HepG2 (cell line): ENCODE measurements at regions not wholly inside any gene's neighbourhood (a gene's known extent, or its start where the extent isn't known, plus 50 kb on each side); places are given as distances from the start of the nearest gene placed in this dataset.

Experiments used
- ATAC-seq: fragments of 200-7000 bp; cut with Tn5 transposase; 3 replicates; pipeline ENCODE4 v1.9.1; 2020; ENCODE audit warnings: mild to moderate bottlenecking, moderate library complexity
- BruUV-seq: library from RNA; stranded (reverse); fragments of 400-500 nt; replicated peaks from 2 replicates; lab custom pipeline; 2021; lab: Mats Ljungman, UMichigan
- CTCF ChIA-PET: fragments of 300-600 bp; formaldehyde crosslinking; extraction: SDS; loops from one replicate; lab custom pipeline; 2021; ENCODE audit warnings: low total read pairs, inconsistent platforms, low intra/inter-chr PET ratio; lab: Yijun Ruan, JAX
- POLR2A ChIA-PET: fragments of 350-600 bp; sonication (Branson Sonifier 250); formaldehyde crosslinking; loops from one replicate; lab custom pipeline; 2020; ENCODE audit warnings: antibody characterized with exemption, inconsistent platforms; lab: Yijun Ruan, JAX
- DNase-seq: peaks from one replicate; pipeline ENCODE4 v3.0.0-alpha.2; 2015; ENCODE audit warnings: low spot score
- FAIRE-seq: peaks from 3 replicates; lab custom pipeline; 2011; peaks lifted over from hg19 to GRCh38; lab: Jason Lieb, UNC
- H2AFZ ChIP-seq: one replicate; pipeline ENCODE4 v1.6.1; 2011; ENCODE audit warnings: low read length, inconsistent platforms
- H3K27ac ChIP-seq: fragments of 300-600 bp; 3 replicates; pipeline ENCODE4 v1.8.0; 2011; ENCODE audit warnings: mixed run types, mild to moderate bottlenecking, mixed read lengths, low read length, inconsistent platforms; ENCODE audit not compliant: insufficient read depth; ENCODE audit errors: extremely low read length
- H3K27me3 ChIP-seq, 2 experiments: fragments of 200-600 bp in 1 of 2; 2 replicates in 1 of 2; 3 replicates in 1 of 2; pipeline versions ENCODE4 v1.6.0 to v1.8.0; 2011; ENCODE audit warnings: low read length in 2 of 2, mild to moderate bottlenecking in 2 of 2, moderate library complexity in 2 of 2, inconsistent platforms in 1 of 2; ENCODE audit not compliant: insufficient read depth in 2 of 2, control insufficient read depth in 1 of 2
- H3K36me3 ChIP-seq, 2 experiments: fragments of 200-600 bp in 1 of 2; replicated peaks in 1 of 2; 2 replicates in 1 of 2; 3 replicates in 1 of 2; pipeline versions ENCODE4 v1.5.1 to v1.8.0; 2011; ENCODE audit warnings: low read length in 2 of 2, inconsistent platforms in 1 of 2; ENCODE audit not compliant: insufficient read depth in 2 of 2, control insufficient read depth in 1 of 2
- H3K4me1 ChIP-seq: 2 replicates; pipeline ENCODE4 v1.5.1; 2012; ENCODE audit warnings: low read length, inconsistent platforms; ENCODE audit not compliant: insufficient read depth
- H3K4me2 ChIP-seq: 2 replicates; pipeline ENCODE4 v1.6.0; 2011; ENCODE audit warnings: low read depth, low read length, inconsistent platforms
- H3K4me3 ChIP-seq, 3 experiments: fragments of 200-600 bp in 1 of 3; sonication (generic), shearing (Covaris generic) in 1 of 3; replicated peaks in 1 of 3; 2 replicates each; pipeline ENCODE4 v1.5.1; 2011 to 2016; ENCODE audit warnings: low read length in 3 of 3, inconsistent platforms in 2 of 3, low read depth in 2 of 3, mild to moderate bottlenecking in 2 of 3, control low read depth in 1 of 3, mixed read lengths in 1 of 3; ENCODE audit not compliant: insufficient read depth in 1 of 3
- H3K79me2 ChIP-seq: one replicate; pipeline ENCODE4 v1.6.1; 2011; ENCODE audit warnings: low read length, inconsistent platforms; ENCODE audit not compliant: insufficient read depth
- H3K9ac ChIP-seq: 2 replicates; pipeline ENCODE4 v1.6.0; 2011; ENCODE audit warnings: mild to moderate bottlenecking, low read depth, low read length, inconsistent platforms; ENCODE audit not compliant: insufficient read depth
- H3K9me3 ChIP-seq: 2 replicates; pipeline ENCODE4 v1.5.1; 2012; ENCODE audit warnings: mild to moderate bottlenecking, low read length
- H4K20me1 ChIP-seq: 2 replicates; pipeline ENCODE4 v1.6.0; 2011; ENCODE audit warnings: inconsistent platforms, mild to moderate bottlenecking, low read length, moderate library complexity; ENCODE audit not compliant: insufficient read depth
- JUND ChIP-seq: sonication (generic); formaldehyde crosslinking; IDR thresholded peaks from 2 replicates; pipeline ENCODE4 v1.8.0; 2022; ENCODE audit warnings: mild to moderate bottlenecking, missing genetic modification reagents
- PAF1 ChIP-seq: IDR thresholded peaks from 2 replicates; pipeline ENCODE4 v1.6.1; 2016; ENCODE audit warnings: missing genetic modification reagents, missing compliant biosample characterization
- ZBTB3 ChIP-seq: sonication (generic); formaldehyde crosslinking; IDR thresholded peaks from 2 replicates; pipeline ENCODE4 v1.4.0; 2020; ENCODE audit warnings: low read depth, mild to moderate bottlenecking, moderate library complexity, missing genetic modification reagents, borderline replicate concordance
- ZBTB37 ChIP-seq: sonication (generic); formaldehyde crosslinking; IDR thresholded peaks from 2 replicates; pipeline ENCODE4 v1.4.0; 2020; ENCODE audit warnings: mild to moderate bottlenecking, missing genetic modification reagents
- ZNF383 ChIP-seq: sonication (generic); formaldehyde crosslinking; IDR thresholded peaks from 2 replicates; pipeline ENCODE4 v1.4.0; 2020; ENCODE audit warnings: missing genetic modification reagents, mild to moderate bottlenecking, borderline replicate concordance
- ZNF709 ChIP-seq: sonication (generic); formaldehyde crosslinking; IDR thresholded peaks from 2 replicates; pipeline ENCODE4 v1.5.0; 2020; ENCODE audit warnings: mild to moderate bottlenecking, missing genetic modification reagents
- WGBS: methylation state at CpG from one replicate; pipeline ENCODE4 v1.1.6; 2017; ENCODE audit warnings: low lambda C conversion rate; 5-methylcytosine and 5-hydroxymethylcytosine counted together
- in situ Hi-C: cut with HindIII; loops from 2 replicates; pipeline ENCODE4 v1.10.0; 2017; ENCODE audit warnings: low pct_unique_long_range_greater_than_20kb; ENCODE audit not compliant: extremely low pct_ligation_motif_present
- intact Hi-C: fragments of 100-400 bp; cut with micrococcal nuclease; formaldehyde crosslinking; loops from one replicate; pipeline ENCODE4 v1.10.0; 2022; ENCODE audit not compliant: unreplicated experiment
- TF ChIP-seq, protein P1 (sequence below): sonication (generic); formaldehyde crosslinking; IDR thresholded peaks from 2 replicates; pipeline ENCODE4 v1.8.0; 2022; ENCODE audit warnings: missing genetic modification reagents, mild to moderate bottlenecking, moderate library complexity, borderline replicate concordance

- Histone ChIP-seq H3K36me3 (no peaks in the 10 kb centered on the region), H3K4me3 (no peak overlapping the region), H3K27me3 (peaks cover 16 to 63% of the 10 kb centered on the region in 2 experiments; a peak in 4 of 5 replicates), H3K79me2 (no peaks in the 10 kb centered on the region), H3K4me1 (no peaks in the 10 kb centered on the region), H3K9me3 (no peaks in the 10 kb centered on the region), H3K27ac (no peak overlapping the region), H3K9ac (no peak overlapping the region), H3K4me2 (no peak overlapping the region), H4K20me1 (no peaks in the 10 kb centered on the region), H2AFZ (no peak overlapping the region)
- intact Hi-C loops = no loop called here
- CTCF ChIA-PET = no interaction called here
- in situ Hi-C loops = no loop called here
- ATAC-seq (no peak), DNase-seq (no peak), FAIRE-seq (no peak)
- POLR2A ChIA-PET = no interaction called here
- TF ChIP-seq ZNF709 (CRISPR knock-in tag) = no peak
- TF ChIP-seq, protein P1, sequence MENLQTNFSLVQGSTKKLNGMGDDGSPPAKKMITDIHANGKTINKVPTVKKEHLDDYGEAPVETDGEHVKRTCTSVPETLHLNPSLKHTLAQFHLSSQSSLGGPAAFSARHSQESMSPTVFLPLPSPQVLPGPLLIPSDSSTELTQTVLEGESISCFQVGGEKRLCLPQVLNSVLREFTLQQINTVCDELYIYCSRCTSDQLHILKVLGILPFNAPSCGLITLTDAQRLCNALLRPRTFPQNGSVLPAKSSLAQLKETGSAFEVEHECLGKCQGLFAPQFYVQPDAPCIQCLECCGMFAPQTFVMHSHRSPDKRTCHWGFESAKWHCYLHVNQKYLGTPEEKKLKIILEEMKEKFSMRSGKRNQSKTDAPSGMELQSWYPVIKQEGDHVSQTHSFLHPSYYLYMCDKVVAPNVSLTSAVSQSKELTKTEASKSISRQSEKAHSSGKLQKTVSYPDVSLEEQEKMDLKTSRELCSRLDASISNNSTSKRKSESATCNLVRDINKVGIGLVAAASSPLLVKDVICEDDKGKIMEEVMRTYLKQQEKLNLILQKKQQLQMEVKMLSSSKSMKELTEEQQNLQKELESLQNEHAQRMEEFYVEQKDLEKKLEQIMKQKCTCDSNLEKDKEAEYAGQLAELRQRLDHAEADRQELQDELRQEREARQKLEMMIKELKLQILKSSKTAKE = no peak
- no peak for TF ChIP-seq ZBTB3
- TF ChIP-seq JUND (CRISPR knock-in tag) = no peak
- TF ChIP-seq ZBTB37 = no peak
- TF ChIP-seq PAF1 (CRISPR knock-in tag) = no peak
- no peak for TF ChIP-seq ZNF383 (CRISPR knock-in tag)
- 41% methylated on average over 9 of the region's 12 CpGs for WGBS
- BruUV-seq = no TSS peak
These were observed 172.9 kb upstream of the PPP1R26 start for GRCh38 chr9:135306699-135307098.
